Thymus (tissue), 11 donors: ENCODE measurements at regions not wholly inside any gene's neighbourhood (a gene's known extent, or its start where the extent isn't known, plus 50 kb on each side); places are given as distances from the start of the nearest gene placed in this dataset.

Source experiments
- DNase-seq, 9 donors: peaks; one replicate each; pipeline ENCODE4 v3.0.0-alpha.2; 2013; ENCODE audit warnings: low spot score in 9 of 9, low read depth in 6 of 9, missing footprints in 1 of 9
- H3K27ac ChIP-seq, 2 donors: one replicate each; pipeline ENCODE4 v1.5.1; 2013; ENCODE audit warnings: control low read depth in 1 of 2, low read depth in 1 of 2, low read length in 1 of 2, mild to moderate bottlenecking in 1 of 2, moderate library complexity in 1 of 2
- H3K27me3 ChIP-seq, 2 donors: one replicate each; pipeline ENCODE4 v1.5.1; 2013; ENCODE audit warnings: low read length in 1 of 2; ENCODE audit not compliant: control insufficient read depth in 2 of 2, insufficient read depth in 1 of 2
- H3K36me3 ChIP-seq, 2 donors: one replicate each; pipeline ENCODE4 v1.5.1; 2013; ENCODE audit warnings: low read length in 1 of 2, mild to moderate bottlenecking in 1 of 2, moderate library complexity in 1 of 2; ENCODE audit not compliant: control insufficient read depth in 2 of 2, insufficient read depth in 2 of 2
- H3K4me1 ChIP-seq, 2 donors: one replicate each; pipeline ENCODE4 v1.5.1; 2013; ENCODE audit warnings: low read length in 2 of 2; ENCODE audit not compliant: control insufficient read depth in 2 of 2, insufficient read depth in 2 of 2
- H3K4me3 ChIP-seq, 2 donors: one replicate each; pipeline ENCODE4 v1.5.1; 2013; ENCODE audit warnings: low read length in 2 of 2, control low read depth in 1 of 2, mild to moderate bottlenecking in 1 of 2
- H3K9me3 ChIP-seq, 2 donors: one replicate each; pipeline ENCODE4 v1.5.1; 2013; ENCODE audit warnings: low read length in 1 of 2, mild to moderate bottlenecking in 1 of 2; ENCODE audit not compliant: control insufficient read depth in 2 of 2, insufficient read depth in 1 of 2
- WGBS: extraction: QIAGEN DNeasy Blood & Tissue Kit; methylation state at CpG from one replicate; pipeline ENCODE4 v1.1.7; 2013; 5-methylcytosine and 5-hydroxymethylcytosine counted together
- donor health status: healthy.

GRCh38 chr1:4301007-4301406, 353.4 kb upstream of the AJAP1 start:
- H3K4me1 ChIP-seq, result no peaks in the 10 kb centered on the region
- no peak for DNase-seq
- no peak overlapping the region for H3K27ac ChIP-seq
- H3K4me3 ChIP-seq, result no peak overlapping the region
- WGBS, result 86% methylated on average over 8 of the region's 8 CpGs
- H3K27me3 ChIP-seq, result no peaks in the 10 kb centered on the region
- H3K36me3 ChIP-seq, result no peaks in the 10 kb centered on the region
- peaks cover 0 to 19% of the 10 kb centered on the region in 2 donors for H3K9me3 ChIP-seq

GRCh38 chr1:4303303-4303702, 351.1 kb upstream of the AJAP1 start:
- Histone ChIP-seq H3K9me3 (peaks cover 0 to 22% of the 10 kb centered on the region in 2 donors), H3K27me3 (no peaks in the 10 kb centered on the region), H3K4me3 (no peak overlapping the region), H3K27ac (no peak overlapping the region), H3K36me3 (no peaks in the 10 kb centered on the region), H3K4me1 (no peaks in the 10 kb centered on the region)
- 92% methylated on average over 9 of the region's 9 CpGs for WGBS
- no peak for DNase-seq

- Histone ChIP-seq H3K4me1 (peaks cover 0 to 4% of the 10 kb centered on the region in 2 donors), H3K4me3 (no peak overlapping the region), H3K27ac (no peak overlapping the region), H3K9me3 (peaks cover 0 to 41% of the 10 kb centered on the region in 2 donors), H3K36me3 (no peaks in the 10 kb centered on the region), H3K27me3 (no peaks in the 10 kb centered on the region)
- WGBS, result 92% methylated on average over 6 of the region's 6 CpGs
- DNase-seq, result no peak
Observed at GRCh38 chr1:4305526-4306301, 348.7 kb upstream of the AJAP1 start.

GRCh38 chr1:4306559-4307467, 347.6 kb upstream of the AJAP1 start:
- DNase-seq, result no peak
- no peak overlapping the region for H3K27ac ChIP-seq
- WGBS, result 93% methylated on average over 8 of the region's 8 CpGs

GRCh38 chr1:4307468-4307845, 347.0 kb upstream of the AJAP1 start:
- peaks cover 0 to 45% of the 10 kb centered on the region in 2 donors for H3K9me3 ChIP-seq
- H3K36me3 ChIP-seq, result no peaks in the 10 kb centered on the region
- no peak overlapping the region for H3K27ac ChIP-seq
- no peak for DNase-seq
- no peaks in the 10 kb centered on the region for H3K27me3 ChIP-seq
- peaks cover 0 to 4% of the 10 kb centered on the region in 2 donors for H3K4me1 ChIP-seq
- 67% methylated on average over 2 of the region's 2 CpGs for WGBS
- no peak overlapping the region for H3K4me3 ChIP-seq

More at GRCh38 chr1:4306559-4307467, 347.6 kb upstream of the AJAP1 start:
- Histone ChIP-seq H3K4me1 (peaks cover 0 to 4% of the 10 kb centered on the region in 2 donors), H3K36me3 (no peaks in the 10 kb centered on the region), H3K9me3 (peaks cover 0 to 45% of the 10 kb centered on the region in 2 donors), H3K27me3 (no peaks in the 10 kb centered on the region), H3K4me3 (no peak overlapping the region)

GRCh38 chr1:4307911-4308545, 346.4 kb upstream of the AJAP1 start:
- DNase-seq, result no peak
- no peaks in the 10 kb centered on the region for H3K36me3 ChIP-seq
- H3K27me3 ChIP-seq, result no peaks in the 10 kb centered on the region
- peaks cover 0 to 4% of the 10 kb centered on the region in 2 donors for H3K4me1 ChIP-seq
- H3K4me3 ChIP-seq, result no peak overlapping the region
- no peak overlapping the region for H3K27ac ChIP-seq
- WGBS, result 85% methylated on average over 15 of the region's 15 CpGs
- peaks cover 0 to 45% of the 10 kb centered on the region in 2 donors for H3K9me3 ChIP-seq

- Histone ChIP-seq H3K27ac (no peak overlapping the region), H3K4me3 (no peak overlapping the region), H3K9me3 (peaks cover 0 to 45% of the 10 kb centered on the region in 2 donors), H3K36me3 (no peaks in the 10 kb centered on the region), H3K27me3 (no peaks in the 10 kb centered on the region), H3K4me1 (peaks cover 0 to 4% of the 10 kb centered on the region in 2 donors)
- WGBS, result 71% methylated on average over 9 of the region's 9 CpGs
- DNase-seq, result no peak
Observed at GRCh38 chr1:4308806-4309205, 345.6 kb upstream of the AJAP1 start.

GRCh38 chr1:4309676-4310320, 344.6 kb upstream of the AJAP1 start:
- no peak for DNase-seq
- H3K9me3 ChIP-seq, result peaks cover 0 to 43% of the 10 kb centered on the region in 2 donors
- H3K36me3 ChIP-seq, result no peaks in the 10 kb centered on the region
- no peak overlapping the region for H3K4me3 ChIP-seq
- H3K4me1 ChIP-seq, result peaks cover 0 to 4% of the 10 kb centered on the region in 2 donors
- 80% methylated on average over 9 of the region's 9 CpGs for WGBS
- H3K27me3 ChIP-seq, result no peaks in the 10 kb centered on the region
- no peak overlapping the region for H3K27ac ChIP-seq
